ENCODE measurements at regions not wholly inside any gene's neighbourhood (a gene's known extent, or its start where the extent isn't known, plus 50 kb on each side); places are given as distances from the start of the nearest gene placed in this dataset.
"Not testable (repeated sequence)": the region's sequence is repeated elsewhere in the genome, so short reads cannot be mapped to it uniquely, and the experiment has no call there.

GRCh38 chr9:714675-715074 is 126.8 kb upstream of the DMRT1 start:
- peak; percentile 52 for DNase-seq (ENCODE audit: low spot score)

DNA sequence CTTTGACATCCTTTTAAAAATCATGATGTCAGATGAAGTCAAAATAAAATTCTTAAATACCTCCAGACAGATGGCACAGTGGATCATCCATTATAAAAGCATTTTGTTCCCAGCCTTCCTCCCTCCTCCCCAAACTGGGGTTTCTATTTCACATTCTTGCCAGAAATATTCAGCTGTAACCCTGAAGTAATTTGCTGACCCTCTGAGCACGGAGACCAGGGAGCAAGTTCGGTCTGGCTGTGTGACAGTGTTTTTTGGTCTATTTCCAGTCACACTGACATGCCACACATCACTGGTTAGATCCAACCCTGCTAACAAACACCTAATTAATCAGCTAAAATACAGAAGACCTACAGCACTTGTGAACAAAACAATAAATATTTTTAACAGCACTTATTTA is 126.2 kb upstream of the DMRT1 start:
- peak; percentile 82 for DNase-seq (ENCODE audit: low spot score)

GRCh38 chr9:715743-716400 is 125.6 kb upstream of the DMRT1 start:
- DNase-seq (ENCODE audit: low spot score) = peak; percentile 67

GRCh38 chr9:717722-718121 is 123.8 kb upstream of the DMRT1 start:
- DNase-seq (ENCODE audit: low spot score) = no peak

GRCh38 chr9:720239-720881 is 121.1 kb upstream of the DMRT1 start:
- no peak for DNase-seq (ENCODE audit: low spot score)

DNA sequence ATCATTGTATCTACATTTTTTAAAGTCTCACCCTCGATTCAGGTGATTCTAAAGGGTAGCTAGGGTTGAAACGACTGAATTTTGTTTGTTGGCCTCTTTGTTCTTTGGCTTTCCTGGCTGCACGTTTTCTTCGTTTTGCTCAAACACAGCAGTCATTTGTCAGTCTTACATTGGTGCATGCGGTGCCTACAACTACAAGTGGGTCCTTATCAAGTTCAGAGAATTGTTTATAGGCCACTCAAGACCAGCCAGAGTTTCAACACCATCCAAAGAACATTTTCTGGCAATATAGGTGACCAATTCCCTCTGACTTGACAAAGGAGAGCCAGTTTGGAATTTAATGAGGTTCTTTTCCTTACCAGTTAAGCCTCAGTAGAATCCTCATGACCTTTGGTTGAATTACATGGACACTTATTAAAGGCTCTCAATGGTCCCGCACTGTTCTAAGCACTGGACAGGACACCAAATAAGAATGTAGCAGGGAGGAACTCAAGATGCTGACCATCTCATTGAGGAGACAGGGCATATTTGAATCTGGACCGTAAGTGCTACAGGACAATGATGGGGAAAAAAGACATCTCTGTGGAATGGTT is 119.0 kb upstream of the DMRT1 start:
- DNase-seq (ENCODE audit: low spot score) = no peak

GRCh38 chr9:724461-724860 is 117.0 kb upstream of the DMRT1 start:
- not testable (repeated sequence) for DNase-seq (ENCODE audit: low spot score)

DNA sequence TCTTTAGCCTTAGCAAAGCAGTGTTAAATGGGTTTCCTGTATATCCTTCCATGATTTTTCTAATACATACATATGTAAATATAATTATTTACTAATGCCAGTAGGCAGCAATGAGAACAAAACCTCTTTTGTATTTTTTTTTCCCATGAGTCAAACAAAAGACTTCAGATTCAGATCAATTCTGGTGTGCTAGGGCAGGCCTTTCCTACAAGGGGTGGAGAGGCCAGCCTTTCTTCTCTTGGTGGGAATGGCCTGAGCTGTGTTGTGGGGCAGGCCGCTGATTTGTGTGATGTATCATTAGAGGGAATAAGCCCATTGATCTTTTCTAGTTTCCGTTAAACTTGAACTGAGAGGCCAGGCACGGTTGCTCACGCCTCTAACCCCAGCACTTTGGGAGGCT is 115.5 kb upstream of the DMRT1 start:
- DNase-seq (ENCODE audit: low spot score) = no peak

GRCh38 chr9:727767-728166 is 113.7 kb upstream of the DMRT1 start:
- no peak for DNase-seq (ENCODE audit: low spot score)

DNA sequence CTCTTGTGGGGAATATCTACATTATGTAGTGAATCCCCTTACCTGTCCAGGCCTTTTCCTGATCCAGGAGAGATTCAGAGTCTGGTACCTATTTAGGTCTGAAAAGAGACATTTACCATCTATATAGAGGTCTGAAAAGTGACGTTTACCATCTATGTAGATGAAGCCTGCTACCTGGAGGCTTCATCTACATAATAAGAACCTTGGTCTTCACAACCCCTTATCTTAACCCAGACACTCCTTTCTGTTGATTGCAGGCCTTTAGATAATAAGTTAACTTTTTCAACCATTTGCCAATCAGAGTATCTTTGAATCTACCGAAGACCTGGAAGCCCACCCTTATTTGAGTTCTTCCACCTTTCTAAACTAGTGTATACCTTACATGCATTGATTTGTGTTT is 113.0 kb upstream of the DMRT1 start:
- DNase-seq (ENCODE audit: low spot score) = no peak

- DNase-seq (ENCODE audit: low spot score) = no peak
Measured at GRCh38 chr9:731474-731873, 110.0 kb upstream of the DMRT1 start.

GRCh38 chr9:734831-735511 is 106.5 kb upstream of the DMRT1 start:
- no peak for DNase-seq (ENCODE audit: low spot score)

GRCh38 chr9:737400-738120 is 103.9 kb upstream of the DMRT1 start:
- DNase-seq (ENCODE audit: low spot score) = no peak

GRCh38 chr9:738209-738915 is 103.1 kb upstream of the DMRT1 start:
- no peak for DNase-seq (ENCODE audit: low spot score)

GRCh38 chr9:739362-739761 is 102.1 kb upstream of the DMRT1 start:
- DNase-seq (ENCODE audit: low spot score) = no peak

DNA sequence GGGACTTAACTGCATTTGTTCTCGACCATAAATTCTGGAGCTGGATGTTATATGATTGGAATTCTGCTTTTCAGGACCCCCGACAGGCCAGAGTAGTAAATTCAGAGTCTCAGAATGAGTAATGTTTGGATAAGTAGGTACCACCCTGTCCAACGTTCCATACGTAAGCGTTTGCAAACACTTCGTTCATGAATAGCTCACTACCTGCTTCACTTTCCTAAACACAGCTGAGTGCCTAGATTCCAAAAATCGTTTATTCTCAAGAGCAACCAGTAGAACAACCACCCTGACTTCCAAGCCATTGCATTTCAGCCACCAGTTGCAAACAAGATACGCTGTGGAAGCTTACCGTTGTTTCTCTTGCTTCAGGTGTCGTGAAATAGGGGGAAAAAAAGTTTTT is 101.3 kb upstream of the DMRT1 start:
- DNase-seq (ENCODE audit: low spot score) = no peak

DNA sequence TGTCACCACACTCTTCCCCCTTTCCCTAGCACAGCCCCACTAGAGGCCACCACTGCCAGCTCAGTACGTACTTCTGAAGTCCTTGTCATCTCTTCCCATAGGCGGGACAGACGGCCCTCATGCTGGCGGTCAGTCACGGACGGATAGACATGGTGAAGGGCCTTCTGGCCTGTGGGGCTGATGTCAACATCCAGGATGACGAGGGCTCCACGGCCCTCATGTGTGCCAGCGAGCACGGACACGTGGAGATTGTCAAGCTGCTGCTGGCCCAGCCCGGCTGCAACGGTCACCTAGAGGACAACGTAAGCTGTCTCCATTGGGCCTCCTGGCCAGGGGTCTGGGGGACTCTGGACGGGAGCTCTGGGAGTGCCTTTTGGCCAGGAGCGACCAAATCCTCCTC is 99.4 kb upstream of the DMRT1 start:
- DNase-seq (ENCODE audit: low spot score) = no peak

GRCh38 chr9:742914-743589 is 98.4 kb upstream of the DMRT1 start:
- no peak for DNase-seq (ENCODE audit: low spot score)

DNA sequence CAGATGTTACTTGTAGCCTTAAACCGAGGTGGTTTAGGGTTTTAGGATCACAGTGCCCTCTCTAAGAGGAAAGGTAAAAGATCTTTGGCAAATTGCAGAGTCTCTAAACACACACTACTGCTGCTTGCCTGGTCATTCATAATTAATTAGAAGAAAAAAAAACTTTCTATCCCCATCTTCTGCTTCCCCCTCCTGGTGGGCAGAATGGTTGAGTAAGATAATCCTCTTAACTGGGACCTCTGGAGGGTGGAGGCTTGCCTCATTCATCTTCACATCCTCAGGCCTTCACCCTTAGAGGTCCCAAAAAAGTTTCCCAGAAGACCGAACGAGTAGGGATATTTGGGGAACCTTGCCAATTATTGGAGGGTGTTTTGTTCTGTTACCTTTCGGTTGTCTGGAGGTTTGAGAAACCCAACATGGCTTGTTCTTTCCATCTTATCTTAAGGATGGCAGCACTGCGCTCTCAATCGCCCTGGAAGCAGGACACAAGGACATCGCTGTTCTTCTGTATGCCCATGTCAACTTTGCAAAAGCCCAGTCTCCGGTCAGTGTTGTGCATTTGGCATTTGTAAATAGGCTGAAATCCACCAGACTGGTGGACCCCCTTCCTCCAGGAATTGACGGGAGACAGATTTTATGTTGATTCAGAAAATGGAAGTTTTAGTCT is 97.3 kb upstream of the DMRT1 start:
- DNase-seq (ENCODE audit: low spot score) = no peak

DNA sequence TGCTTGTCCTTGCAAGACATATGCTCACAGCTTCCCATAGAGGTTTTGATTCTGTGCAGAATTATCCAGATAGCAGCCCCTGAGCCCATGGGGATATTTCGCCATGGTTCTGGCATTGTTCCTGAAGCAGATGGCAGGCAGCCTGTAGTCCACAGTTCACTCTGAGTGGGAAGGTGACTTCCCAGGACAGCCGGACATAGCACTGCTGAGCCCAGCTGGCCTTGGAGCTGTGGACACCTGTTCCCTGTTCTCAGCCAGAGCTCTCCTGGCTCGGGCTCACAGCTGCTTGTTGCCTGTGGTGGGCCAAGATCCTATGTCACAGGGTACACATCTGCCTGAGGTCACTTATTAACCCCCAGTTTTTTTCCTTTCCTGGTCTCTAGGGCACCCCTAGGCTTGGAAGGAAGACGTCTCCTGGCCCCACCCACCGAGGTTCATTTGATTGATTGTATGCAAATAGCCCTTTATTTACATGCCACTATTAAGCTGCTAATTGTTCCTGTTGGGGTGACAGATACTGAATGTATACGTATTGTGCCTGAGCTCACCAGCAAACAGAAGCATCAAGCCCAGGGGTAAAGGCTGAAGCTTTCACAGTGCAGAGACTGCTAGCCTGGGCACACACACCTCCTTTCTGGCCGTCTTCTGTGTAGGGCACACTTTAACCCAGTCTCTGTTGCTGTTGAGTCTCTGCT is 96.6 kb upstream of the DMRT1 start:
- peak; percentile 93 for DNase-seq (ENCODE audit: low spot score)
